Activated CD8-positive, alpha-beta T cell treated with anti-CD3 and anti-CD28 coated beads for 36 hours (primary cell): ENCODE measurements at regions not wholly inside any gene's neighbourhood (a gene's known extent, or its start where the extent isn't known, plus 50 kb on each side); places are given as distances from the start of the nearest gene placed in this dataset.

ENCODE experiments used
- ATAC-seq: fragments of 200-7000 bp; cut with Tn5 transposase; one replicate; pipeline ENCODE4 v1.10.0; 2021; ENCODE audit warnings: mild to moderate bottlenecking, moderate library complexity
- CTCF ChIA-PET: fragments of 350-600 bp; sonication (Branson Sonifier 250); formaldehyde crosslinking; loops from one replicate; lab custom pipeline; 2021; ENCODE audit warnings: antibody characterized with exemption; lab: Charles Lee
- POLR2A ChIA-PET: fragments of 350-600 bp; sonication (Branson Sonifier 250); formaldehyde crosslinking; loops from one replicate; lab custom pipeline; 2021; ENCODE audit warnings: antibody characterized with exemption; lab: Charles Lee
- DNase-seq: peaks from one replicate; pipeline ENCODE4 v3.0.0-alpha.2; 2020
- H3K27ac Mint-ChIP-seq: one replicate; pipeline ENCODE4 v1.8.0; 2021; ENCODE audit warnings: mild to moderate bottlenecking, mixed read lengths
- H3K27me3 Mint-ChIP-seq: one replicate; pipeline ENCODE4 v1.8.0; 2021; ENCODE audit warnings: mixed read lengths
- H3K36me3 Mint-ChIP-seq: one replicate; pipeline ENCODE4 v1.8.0; 2021; ENCODE audit warnings: low read depth, mixed read lengths
- H3K4me1 Mint-ChIP-seq: one replicate; pipeline ENCODE4 v1.8.0; 2021; ENCODE audit warnings: low read depth, mixed read lengths
- H3K4me3 Mint-ChIP-seq: one replicate; pipeline ENCODE4 v1.8.0; 2021; ENCODE audit warnings: mild to moderate bottlenecking, moderate library complexity, mixed read lengths
- H3K9me3 Mint-ChIP-seq: one replicate; pipeline ENCODE4 v1.8.0; 2021; ENCODE audit warnings: mixed read lengths
- CTCF ChIP-seq: fragments of 200-600 bp; IDR thresholded peaks from one replicate; pipeline ENCODE4 v1.8.0; 2022; ENCODE audit warnings: antibody characterized with exemption, mild to moderate bottlenecking
- intact Hi-C: fragments of 100-400 bp; cut with micrococcal nuclease; formaldehyde crosslinking; loops from one replicate; pipeline ENCODE4 v1.10.0; 2022

- H3K27me3 Mint-ChIP-seq, result peaks cover 4% of the 10 kb centered on the region
- DNase-seq (no peak), ATAC-seq (no peak)
- ChIA-PET CTCF (no interaction called here), POLR2A (no interaction called here)
- intact Hi-C loops, result no loop called here
- H3K36me3 Mint-ChIP-seq, result no peaks in the 10 kb centered on the region
- TF ChIP-seq CTCF, result no peak
- no peak overlapping the region for H3K4me3 Mint-ChIP-seq
- H3K4me1 Mint-ChIP-seq, result no peaks in the 10 kb centered on the region
- no peaks in the 10 kb centered on the region for H3K9me3 Mint-ChIP-seq
- H3K27ac Mint-ChIP-seq, result no peak overlapping the region
Observed at GRCh38 chr2:41940060-41940744, 107.6 kb upstream of the PKDCC start.

- H3K27ac Mint-ChIP-seq, result no peak overlapping the region
- ChIA-PET CTCF (interaction anchor here (0.9 kb wide), 1 partner anchor 70 kb away, joined by 3 read pairs; no protein-coding TSS in a partner anchor), POLR2A (no interaction called here)
- no peak for TF ChIP-seq CTCF
- ATAC-seq (no peak), DNase-seq (no peak)
- H3K36me3 Mint-ChIP-seq, result no peaks in the 10 kb centered on the region
- H3K4me1 Mint-ChIP-seq, result no peaks in the 10 kb centered on the region
- no peaks in the 10 kb centered on the region for H3K9me3 Mint-ChIP-seq
- peaks cover 4% of the 10 kb centered on the region for H3K27me3 Mint-ChIP-seq
- no peak overlapping the region for H3K4me3 Mint-ChIP-seq
- intact Hi-C loops, result no loop called here
Observed at GRCh38 chr2:41940745-41941063, 107.1 kb upstream of the PKDCC start.

- no peak overlapping the region for H3K4me3 Mint-ChIP-seq
- POLR2A ChIA-PET, result no interaction called here
- intact Hi-C loops, result no loop called here
- ATAC-seq, result no peak
- H3K36me3 Mint-ChIP-seq, result no peaks in the 10 kb centered on the region
- H3K9me3 Mint-ChIP-seq, result no peaks in the 10 kb centered on the region
- peaks cover 7% of the 10 kb centered on the region for H3K27me3 Mint-ChIP-seq
- CTCF ChIA-PET, result interaction anchor here (0.9 to 1.6 kb wide), 2 partner anchors 71 to 145 kb away, joined by 3 to 6 read pairs; no protein-coding TSS in a partner anchor
- no peak for DNase-seq
- no peaks in the 10 kb centered on the region for H3K4me1 Mint-ChIP-seq
- TF ChIP-seq CTCF, result no peak
- H3K27ac Mint-ChIP-seq, result no peak overlapping the region
Observed at GRCh38 chr2:41941831-41942230, 106.0 kb upstream of the PKDCC start.

GRCh38 chr2:41942278-41942677 lies 105.5 kb upstream of the PKDCC start:
- no peak overlapping the region for H3K4me3 Mint-ChIP-seq
- no peak for TF ChIP-seq CTCF

GRCh38 chr2:41943159-41943558 lies 104.7 kb upstream of the PKDCC start:
- CTCF ChIA-PET, result interaction anchor here (1.2 to 1.6 kb wide), 2 partner anchors 89 to 144 kb away, joined by 3 to 6 read pairs; no protein-coding TSS in a partner anchor
- H3K36me3 Mint-ChIP-seq, result no peaks in the 10 kb centered on the region
- intact Hi-C loops, result no loop called here

More at GRCh38 chr2:41942278-41942677, 105.5 kb upstream of the PKDCC start:
- intact Hi-C loops, result no loop called here
- Mint-ChIP-seq H3K36me3 (no peaks in the 10 kb centered on the region), H3K4me1 (no peaks in the 10 kb centered on the region), H3K9me3 (no peaks in the 10 kb centered on the region), H3K27ac (no peak overlapping the region), H3K27me3 (peaks cover 7% of the 10 kb centered on the region)
- ATAC-seq (no peak), DNase-seq (no peak)
- POLR2A ChIA-PET, result no interaction called here
- CTCF ChIA-PET, result interaction anchor here (1.2 to 1.6 kb wide), 2 partner anchors 88 to 145 kb away, joined by 3 to 6 read pairs; no protein-coding TSS in a partner anchor

More at GRCh38 chr2:41943159-41943558, 104.7 kb upstream of the PKDCC start:
- H3K4me1 Mint-ChIP-seq, result no peaks in the 10 kb centered on the region
- H3K9me3 Mint-ChIP-seq, result no peaks in the 10 kb centered on the region
- ATAC-seq, result no peak
- no peak for TF ChIP-seq CTCF
- H3K27ac Mint-ChIP-seq, result no peak overlapping the region
- H3K27me3 Mint-ChIP-seq, result peaks cover 8% of the 10 kb centered on the region
- POLR2A ChIA-PET, result interaction anchor here (1.2 kb wide), 1 partner anchor 11 kb away, joined by 4 read pairs; no protein-coding TSS in a partner anchor
- DNase-seq, result no peak
- H3K4me3 Mint-ChIP-seq, result no peak overlapping the region
